ENCODE measurements at regions not wholly inside any gene's neighbourhood (a gene's known extent, or its start where the extent isn't known, plus 50 kb on each side); places are given as distances from the start of the nearest gene placed in this dataset.

- no peak for DNase-seq (ENCODE audit: low read depth in 2 of 2)
Measured at GRCh38 chr3:31004025-31004678, 109.7 kb upstream of the GADL1 start.

GRCh38 chr3:31008994-31009393 is 114.5 kb upstream of the GADL1 start:
- DNase-seq (ENCODE audit: low read depth in 2 of 2), result no peak

- DNase-seq (ENCODE audit: low read depth in 2 of 2), result no peak
Measured at GRCh38 chr3:31009881-31010280, 115.4 kb upstream of the GADL1 start.

DNA sequence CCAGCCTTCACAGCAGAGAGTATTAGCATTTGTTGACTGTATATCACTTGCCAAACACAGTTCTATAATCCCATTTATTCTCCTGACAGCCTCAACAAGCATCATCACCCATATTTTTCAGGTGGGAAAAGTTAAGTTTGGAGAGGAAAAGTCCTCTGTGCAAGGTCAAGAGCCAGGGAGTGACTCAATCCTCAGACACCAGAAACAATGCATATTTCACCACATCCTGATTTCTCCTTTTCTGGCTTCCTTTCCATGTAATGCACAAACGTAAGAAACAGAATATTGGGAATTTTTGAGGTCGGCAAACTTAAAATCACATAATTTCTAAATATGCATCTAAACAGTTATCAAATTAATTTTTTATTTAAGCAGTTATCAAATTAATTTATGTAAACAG is 116.0 kb upstream of the GADL1 start:
- DNase-seq (ENCODE audit: low read depth in 2 of 2), result no peak

DNA sequence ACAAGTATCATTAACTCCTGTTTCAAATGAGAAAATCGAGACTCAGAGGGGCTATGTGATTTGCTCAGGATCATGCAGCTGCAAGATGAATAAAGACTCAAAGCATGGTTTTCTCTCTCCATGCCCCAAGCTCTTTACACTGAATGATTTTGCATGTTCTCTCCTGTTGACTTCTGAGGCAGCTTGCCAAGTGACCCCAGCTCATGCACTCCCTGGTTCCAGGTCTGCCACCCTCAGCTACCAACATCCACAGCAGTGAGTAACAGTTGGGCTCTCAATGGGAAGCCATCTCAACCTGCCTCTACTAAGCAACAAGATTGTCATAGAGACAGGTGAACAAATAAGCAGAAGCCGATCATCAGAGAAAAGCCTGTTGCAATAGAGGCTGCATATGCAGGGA is 116.9 kb upstream of the GADL1 start:
- no peak for DNase-seq (ENCODE audit: low read depth in 2 of 2)

GRCh38 chr3:31013090-31013489 is 118.6 kb upstream of the GADL1 start:
- DNase-seq (ENCODE audit: low read depth in 2 of 2), result no peak

- DNase-seq (ENCODE audit: low read depth in 2 of 2), result no peak
Measured at GRCh38 chr3:31013843-31014242, 119.4 kb upstream of the GADL1 start.

DNA sequence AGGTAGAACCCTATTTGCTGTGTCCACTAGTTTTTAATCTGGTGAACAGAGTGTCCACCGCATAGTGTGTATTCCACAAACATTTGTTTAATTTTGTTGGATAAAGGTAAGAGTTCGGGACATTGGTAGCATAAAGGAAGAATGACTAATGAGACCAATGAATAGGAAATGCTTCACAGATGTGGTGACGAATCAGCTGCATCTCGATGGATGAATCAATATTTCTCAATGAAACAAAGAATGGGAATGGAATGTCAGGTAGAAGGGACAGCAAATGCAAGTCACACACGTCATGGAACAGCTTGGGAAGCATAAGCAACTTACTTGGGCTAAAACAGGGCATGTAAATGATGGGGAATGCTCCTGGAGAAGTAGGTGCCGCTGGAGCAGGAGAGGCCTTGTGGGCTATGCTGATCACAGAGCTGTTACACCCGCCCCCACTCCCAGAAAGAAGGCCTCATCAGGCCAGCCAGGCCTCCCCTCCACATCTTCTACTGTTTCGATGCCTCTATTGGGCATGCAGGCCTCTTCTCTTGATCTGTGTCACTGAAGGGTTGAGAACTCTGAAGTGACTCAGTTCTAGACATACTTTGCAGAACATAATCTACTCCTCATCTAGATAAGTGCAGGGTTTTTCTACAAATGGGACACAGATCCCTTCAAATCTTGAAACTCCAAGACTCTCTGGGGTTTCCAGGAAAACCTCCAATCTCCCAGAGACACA is 120.0 kb upstream of the GADL1 start:
- no peak for DNase-seq (ENCODE audit: low read depth in 2 of 2)

- DNase-seq (ENCODE audit: low read depth in 2 of 2), result no peak
Measured at GRCh38 chr3:31016196-31016595, 121.7 kb upstream of the GADL1 start.

DNA sequence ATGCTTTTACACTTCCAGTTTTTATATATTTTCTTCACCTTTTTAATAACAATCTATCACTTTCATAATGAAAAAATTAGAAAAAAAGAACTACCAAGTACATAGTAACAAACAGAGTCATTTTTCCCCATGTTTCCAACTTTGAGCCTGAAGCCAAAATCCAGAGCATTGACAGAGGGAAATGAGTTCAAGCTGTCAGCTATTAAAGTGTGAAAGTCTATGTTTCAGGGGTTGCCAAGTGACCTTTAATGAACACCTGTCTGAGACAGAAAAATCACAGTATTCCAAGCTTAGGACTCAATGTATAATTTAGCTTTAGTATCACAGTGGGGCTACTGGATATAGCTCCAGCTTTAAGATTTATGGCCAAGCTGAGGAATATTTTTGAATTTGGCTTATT is 128.3 kb upstream of the GADL1 start:
- DNase-seq (ENCODE audit: low read depth in 2 of 2), result no peak

- DNase-seq (ENCODE audit: low read depth in 2 of 2), result no peak
Measured at GRCh38 chr3:31025541-31025940, 131.1 kb upstream of the GADL1 start.

DNA sequence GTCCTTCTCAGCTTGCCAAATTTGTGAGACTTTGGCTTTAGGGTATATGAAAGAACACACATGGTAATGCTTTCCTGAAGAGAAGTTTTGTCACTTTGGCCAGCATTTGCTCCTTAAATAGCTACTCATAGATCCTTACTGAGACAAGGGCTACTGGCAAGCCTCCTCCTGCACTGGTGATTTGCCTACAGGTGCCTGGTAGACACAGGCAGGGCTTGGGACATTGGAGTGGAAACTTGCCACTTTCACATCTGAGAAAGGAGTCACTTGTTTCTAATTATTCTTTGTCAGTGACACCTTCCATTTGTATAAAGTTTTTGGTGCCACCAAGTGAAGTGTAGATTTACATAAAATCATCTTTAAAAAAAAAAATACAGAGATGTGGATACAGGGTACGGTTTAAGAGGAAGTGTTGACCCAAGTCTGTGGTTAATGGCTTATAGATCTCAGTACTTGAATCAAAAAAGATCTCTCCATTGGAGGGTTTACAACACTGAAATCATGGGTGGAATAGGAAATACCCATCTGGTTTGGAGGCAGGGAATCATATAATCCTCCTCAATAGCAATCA is 132.8 kb upstream of the GADL1 start:
- no peak for DNase-seq (ENCODE audit: low read depth in 2 of 2)

GRCh38 chr3:31027914-31028313 is 133.5 kb upstream of the GADL1 start:
- no peak for DNase-seq (ENCODE audit: low read depth in 2 of 2)

- DNase-seq (ENCODE audit: low read depth in 2 of 2), result no peak
Measured at GRCh38 chr3:31028766-31029165, 134.3 kb upstream of the GADL1 start.

GRCh38 chr3:31029706-31030105 is 135.2 kb upstream of the GADL1 start:
- no peak for DNase-seq (ENCODE audit: low read depth in 2 of 2)

DNA sequence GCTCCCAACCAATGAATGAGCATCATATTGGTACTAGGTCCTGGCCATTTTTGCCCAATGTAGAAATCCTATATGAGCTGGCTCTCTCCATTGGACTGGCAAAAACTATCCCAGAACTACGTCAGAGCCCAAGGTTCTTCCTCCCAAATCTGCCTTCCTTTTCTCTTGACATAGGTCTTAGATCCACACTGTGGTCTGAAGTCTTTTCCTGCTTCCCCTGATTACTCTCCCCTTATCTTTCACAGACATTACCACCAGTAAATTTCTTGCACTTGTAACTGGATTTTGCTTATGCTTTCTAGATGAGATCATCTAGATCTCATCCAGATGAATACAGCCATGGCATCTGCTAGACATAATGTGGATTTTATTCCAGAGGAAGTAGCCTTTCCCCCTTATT is 141.2 kb upstream of the GADL1 start:
- no peak for DNase-seq (ENCODE audit: low read depth in 2 of 2)

DNA sequence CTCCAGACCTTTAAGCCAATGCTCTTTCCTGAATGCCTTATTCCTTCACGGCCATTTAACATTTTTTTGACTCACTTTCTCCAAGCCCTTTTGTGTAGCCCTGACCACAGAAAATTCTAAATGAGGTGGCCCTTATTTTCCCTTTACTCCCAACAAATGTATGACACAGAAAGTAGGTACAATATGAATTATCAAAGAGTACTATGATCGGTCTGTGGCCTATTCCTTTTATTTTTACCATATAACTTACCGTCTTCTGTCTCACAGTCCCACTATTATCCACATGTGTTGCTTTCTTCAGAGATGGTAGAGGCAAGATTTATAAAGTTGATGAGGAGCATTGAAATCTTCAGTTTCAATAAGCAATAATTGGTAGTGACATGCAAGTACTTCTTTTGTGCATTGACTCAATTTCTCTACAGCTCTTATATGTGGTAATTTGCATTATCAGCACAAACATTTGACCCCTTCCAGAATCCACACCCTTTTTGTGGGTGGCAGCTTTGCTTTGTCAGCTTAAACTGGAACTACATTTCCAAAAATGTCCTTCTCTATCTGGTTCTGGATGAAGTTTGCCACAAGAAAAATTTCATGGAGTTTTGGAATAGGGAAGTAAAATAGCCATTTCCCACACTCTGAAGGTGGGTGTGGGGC is 143.8 kb upstream of the GADL1 start:
- DNase-seq (ENCODE audit: low read depth in 2 of 2), result no peak

DNA sequence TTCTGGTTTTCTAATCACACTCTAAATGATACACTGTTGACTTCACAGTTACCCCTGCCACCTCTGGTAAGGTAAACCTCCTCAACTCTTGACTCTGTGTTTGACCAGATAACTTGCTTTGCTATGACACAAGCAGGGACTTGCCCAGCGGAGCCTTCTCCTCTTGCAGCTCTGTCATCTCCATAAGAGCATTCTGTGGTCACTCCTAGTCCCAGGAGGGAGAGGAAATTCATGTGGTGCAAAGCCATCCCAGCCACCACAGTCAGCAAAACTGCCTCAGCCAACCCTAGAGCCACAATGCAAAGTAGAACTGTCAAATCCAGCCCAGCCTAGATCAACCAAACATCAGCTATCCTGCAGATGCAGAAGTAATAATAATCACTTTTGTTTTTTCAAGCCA is 144.7 kb upstream of the GADL1 start:
- no peak for DNase-seq (ENCODE audit: low read depth in 2 of 2)

GRCh38 chr3:31041161-31041978 is 146.9 kb upstream of the GADL1 start:
- DNase-seq (ENCODE audit: low read depth in 2 of 2), result no peak

DNA sequence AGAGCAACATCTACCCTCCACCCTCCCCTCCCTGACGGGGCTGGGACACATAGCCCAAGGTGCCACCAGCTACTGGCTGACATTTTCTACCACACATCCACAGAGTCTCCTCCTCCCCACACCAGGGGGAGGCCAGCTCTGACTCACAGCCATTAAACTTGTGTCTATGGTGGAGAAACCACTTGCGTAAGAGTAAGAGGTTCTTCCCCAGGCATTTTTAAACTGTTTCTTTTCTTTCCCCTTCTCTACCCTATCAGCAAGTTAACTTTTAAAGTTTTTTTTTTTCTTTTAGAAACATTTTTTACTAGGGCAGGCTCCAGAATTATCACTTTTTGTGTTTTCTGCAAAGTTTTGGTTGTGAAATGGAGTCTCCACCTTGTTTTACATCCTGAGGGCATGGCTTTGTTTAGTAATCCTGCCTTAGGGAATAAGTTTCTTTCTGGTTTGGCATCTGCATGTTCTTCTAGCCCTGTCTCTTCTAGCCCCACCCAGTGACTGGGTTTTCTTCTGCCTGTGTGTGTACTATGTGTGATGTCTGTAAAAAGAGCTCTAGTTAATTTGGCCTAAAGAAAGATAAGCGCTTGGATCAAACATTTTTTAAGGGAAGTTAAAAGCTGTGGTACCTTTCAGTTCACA is 148.8 kb upstream of the GADL1 start:
- no peak for DNase-seq (ENCODE audit: low read depth in 2 of 2)

DNA sequence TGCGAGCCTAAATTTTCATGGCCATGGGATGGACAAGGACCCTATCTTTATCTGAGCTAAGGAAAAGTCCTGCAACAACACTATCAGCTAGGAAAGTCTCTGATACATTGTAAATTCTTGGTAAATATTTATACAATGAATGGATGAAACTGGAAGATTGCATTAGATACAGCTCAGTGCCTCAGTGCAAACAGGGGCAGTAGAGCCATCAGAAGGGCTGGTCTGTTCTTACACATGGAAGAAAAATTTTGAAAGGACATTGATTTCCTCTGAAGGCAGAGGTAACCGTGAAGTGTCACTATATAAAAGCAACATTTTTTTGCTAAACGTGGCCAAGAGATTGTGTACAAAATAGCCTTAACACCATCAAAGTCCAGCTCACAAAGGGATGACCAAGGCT is 153.2 kb upstream of the GADL1 start:
- DNase-seq (ENCODE audit: low read depth in 2 of 2), result no peak

DNA sequence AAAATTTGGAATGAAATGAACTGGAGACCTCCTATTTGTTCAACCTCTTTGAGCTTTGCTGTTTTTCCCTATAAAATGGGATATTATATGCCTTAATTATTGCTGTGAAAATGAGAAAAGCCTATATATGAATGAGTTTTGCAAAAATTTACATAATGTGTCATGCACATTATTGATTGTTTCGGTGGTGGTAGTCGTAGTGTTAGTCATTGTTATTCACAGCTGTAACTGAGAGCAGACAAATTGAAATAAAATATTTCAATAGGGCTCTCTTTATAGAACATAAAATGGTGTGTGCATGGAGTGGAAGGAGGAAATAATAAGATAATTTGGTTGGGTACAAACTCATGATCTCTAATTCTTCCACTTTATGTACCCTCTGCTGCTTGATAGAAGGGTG is 153.7 kb upstream of the GADL1 start:
- DNase-seq (ENCODE audit: low read depth in 2 of 2), result no peak

All from activated CD8-positive, alpha-beta memory T cell treated with anti-CD3 and anti-CD28 coated beads for 4 hours (primary cell).